Endodermal cell (in vitro differentiated cells): ENCODE measurements at regions not wholly inside any gene's neighbourhood (a gene's known extent, or its start where the extent isn't known, plus 50 kb on each side); places are given as distances from the start of the nearest gene placed in this dataset.
"Not testable (repeated sequence)": the region's sequence is repeated elsewhere in the genome, so short reads cannot be mapped to it uniquely, and the experiment has no call there.

ENCODE experiments used
- DNase-seq: peaks from one replicate; pipeline ENCODE4 v3.0.0-alpha.2; 2017
- H3K27ac ChIP-seq: 2 replicates; pipeline ENCODE4 v1.5.1; 2013; ENCODE audit warnings: mild to moderate bottlenecking, low read depth, low read length, moderate library complexity
- H3K27me3 ChIP-seq: 2 replicates; pipeline ENCODE4 v1.6.1; 2013; ENCODE audit warnings: mild to moderate bottlenecking, low read length, moderate library complexity; ENCODE audit not compliant: insufficient read depth, control insufficient read depth, poor library complexity, severe bottlenecking
- H3K36me3 ChIP-seq: 2 replicates; pipeline ENCODE4 v1.7.0; 2013; ENCODE audit warnings: mild to moderate bottlenecking, low read length, moderate library complexity; ENCODE audit not compliant: control insufficient read depth, insufficient read depth
- H3K4me1 ChIP-seq: one replicate; pipeline ENCODE4 v1.7.0; 2013; ENCODE audit warnings: low read length; ENCODE audit not compliant: control insufficient read depth, insufficient read depth
- H3K4me3 ChIP-seq: 2 replicates; pipeline ENCODE4 v1.5.1; 2013; ENCODE audit warnings: mild to moderate bottlenecking, low read length, moderate library complexity
- H3K9ac ChIP-seq: 2 replicates; pipeline ENCODE4 v1.6.1; 2013; ENCODE audit warnings: mild to moderate bottlenecking, low read length, moderate library complexity; ENCODE audit not compliant: poor library complexity, severe bottlenecking; ENCODE audit errors: extremely low read depth
- H3K9me3 ChIP-seq: 2 replicates; pipeline ENCODE4 v1.6.1; 2013; ENCODE audit warnings: mild to moderate bottlenecking, low read length, moderate library complexity; ENCODE audit not compliant: control insufficient read depth
- H3K27ac Mint-ChIP-seq: 2 replicates; pipeline ENCODE4 v1.8.0; 2020; ENCODE audit warnings: mixed read lengths
- H3K27me3 Mint-ChIP-seq: 2 replicates; pipeline ENCODE4 v1.8.0; 2021; ENCODE audit warnings: mild to moderate bottlenecking, mixed read lengths; ENCODE audit not compliant: insufficient read depth
- H3K36me3 Mint-ChIP-seq: 2 replicates; pipeline ENCODE4 v1.8.0; 2020; ENCODE audit warnings: low read depth, mixed read lengths
- H3K4me1 Mint-ChIP-seq: 2 replicates; pipeline ENCODE4 v1.8.0; 2020; ENCODE audit warnings: mixed read lengths
- H3K4me3 Mint-ChIP-seq: 2 replicates; pipeline ENCODE4 v1.8.0; 2020; ENCODE audit warnings: mild to moderate bottlenecking, moderate library complexity, mixed read lengths
- H3K9me3 Mint-ChIP-seq: 2 replicates; pipeline ENCODE4 v1.8.0; 2020; ENCODE audit warnings: mild to moderate bottlenecking, mixed read lengths
- WGBS, 2 experiments: methylation state at CpG; one replicate each; pipeline versions ENCODE4 v1.1.5 to v1.1.7; 2013; ENCODE audit warnings: missing lambda C conversion rate in 2 of 2, mixed read lengths in 1 of 2; ENCODE audit not compliant: insufficient coverage in 1 of 2, insufficient read length in 1 of 2; 5-methylcytosine and 5-hydroxymethylcytosine counted together

DNA sequence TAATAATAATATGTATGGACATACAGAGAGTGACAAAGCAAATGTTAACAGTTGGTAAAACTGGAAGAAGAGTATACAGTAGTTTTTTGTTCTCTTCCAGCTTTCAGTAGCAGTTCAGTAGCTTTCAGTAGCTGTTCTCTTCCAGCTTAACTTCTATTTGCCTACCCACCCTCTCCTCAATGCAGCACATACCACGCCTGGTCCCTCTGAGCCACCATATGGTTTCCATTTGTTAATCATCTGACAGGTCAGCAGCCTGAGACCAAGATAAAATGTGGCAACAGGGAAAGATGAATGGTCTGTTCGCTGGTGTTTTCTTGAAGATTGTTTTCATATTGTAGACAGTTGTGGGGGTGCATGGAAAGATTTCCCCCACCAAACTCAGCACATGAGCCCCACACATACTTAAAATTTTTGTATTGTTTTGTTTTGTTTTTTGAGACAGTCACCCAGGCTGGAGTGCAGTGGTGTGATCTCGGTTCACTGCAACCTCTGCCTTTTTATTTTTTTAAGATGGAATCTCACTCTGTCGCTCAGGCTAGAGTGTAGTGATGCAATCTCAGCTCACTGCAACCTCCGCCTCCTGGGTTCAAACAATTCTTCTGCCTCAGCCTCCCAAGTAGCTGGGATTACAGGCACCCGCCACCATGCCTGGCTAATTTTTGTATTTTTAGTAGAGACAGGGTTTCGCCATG, 56.8 kb downstream of the ATP6V0E2 start:
- H3K27ac ChIP-seq, DNase-seq, H3K27me3 ChIP-seq, H3K9me3 ChIP-seq, H3K9ac ChIP-seq, H3K4me3 Mint-ChIP-seq, H3K4me3 ChIP-seq, H3K27ac Mint-ChIP-seq, H3K27me3 Mint-ChIP-seq, H3K4me1 Mint-ChIP-seq, H3K9me3 Mint-ChIP-seq, H3K36me3 ChIP-seq, H3K36me3 Mint-ChIP-seq, H3K4me1 ChIP-seq: not testable (repeated sequence)
- WGBS, 2 experiments = 90 to 100% methylated on average over 1 to 2 of the region's 7 CpGs

DNA sequence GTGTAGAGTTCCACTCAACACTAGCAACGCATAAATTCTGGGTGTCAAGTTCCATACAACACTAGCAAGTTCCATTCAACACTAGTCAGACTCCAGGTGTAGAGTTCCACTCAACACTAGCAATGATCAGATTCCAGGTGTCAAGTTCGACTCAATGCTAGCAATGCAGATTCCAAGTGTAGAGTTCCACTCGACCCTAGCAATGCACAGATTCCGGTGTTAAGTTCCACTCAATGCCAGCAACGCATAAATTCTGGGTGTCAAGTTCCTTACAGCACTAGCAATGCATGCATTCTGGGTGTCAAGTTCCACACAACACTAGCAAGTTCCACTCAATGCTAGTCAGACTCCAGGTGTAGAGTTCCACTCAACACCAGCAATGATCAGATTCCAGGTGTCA, 60.0 kb downstream of the ATP6V0E2 start:
- H3K36me3 ChIP-seq, H3K4me3 ChIP-seq, H3K9me3 ChIP-seq, H3K9me3 Mint-ChIP-seq, H3K36me3 Mint-ChIP-seq, H3K9ac ChIP-seq, H3K27me3 ChIP-seq, H3K4me3 Mint-ChIP-seq, H3K27ac ChIP-seq, H3K4me1 Mint-ChIP-seq, DNase-seq, H3K27me3 Mint-ChIP-seq, H3K4me1 ChIP-seq, H3K27ac Mint-ChIP-seq: not testable (repeated sequence)
- 92 to 93% methylated on average over 4 of the region's 5 CpGs for WGBS, 2 experiments

DNA sequence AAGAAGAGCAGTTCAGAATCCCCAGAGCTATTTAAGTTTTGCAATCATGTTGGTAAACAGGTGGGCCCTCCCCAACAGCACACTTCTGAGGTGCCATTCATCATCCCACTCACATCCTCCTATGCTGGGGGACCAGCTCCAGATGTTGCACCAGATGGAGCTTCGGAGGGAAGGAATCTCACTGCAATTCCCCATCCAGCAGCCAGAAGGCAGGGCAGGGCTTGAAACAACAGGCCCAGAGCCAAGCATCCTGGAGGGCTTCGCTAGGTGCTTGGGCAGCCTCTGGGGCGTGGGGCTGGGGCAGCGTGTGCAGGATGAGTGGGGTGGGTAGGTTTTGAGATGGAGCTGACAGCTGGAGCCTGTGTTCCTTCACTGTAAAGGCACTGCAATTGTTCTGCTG, 73.6 kb downstream of the ATP6V0E2 start:
- not testable (repeated sequence) for H3K9me3 ChIP-seq, H3K36me3 ChIP-seq, H3K36me3 Mint-ChIP-seq, H3K4me3 ChIP-seq, H3K4me3 Mint-ChIP-seq, H3K27ac ChIP-seq, H3K27me3 ChIP-seq, H3K27me3 Mint-ChIP-seq, H3K9me3 Mint-ChIP-seq, DNase-seq, H3K9ac ChIP-seq, H3K4me1 ChIP-seq, H3K27ac Mint-ChIP-seq, H3K4me1 Mint-ChIP-seq
- WGBS, 2 experiments = no CpG with 5 or more reads among the region's 4 CpGs

DNA sequence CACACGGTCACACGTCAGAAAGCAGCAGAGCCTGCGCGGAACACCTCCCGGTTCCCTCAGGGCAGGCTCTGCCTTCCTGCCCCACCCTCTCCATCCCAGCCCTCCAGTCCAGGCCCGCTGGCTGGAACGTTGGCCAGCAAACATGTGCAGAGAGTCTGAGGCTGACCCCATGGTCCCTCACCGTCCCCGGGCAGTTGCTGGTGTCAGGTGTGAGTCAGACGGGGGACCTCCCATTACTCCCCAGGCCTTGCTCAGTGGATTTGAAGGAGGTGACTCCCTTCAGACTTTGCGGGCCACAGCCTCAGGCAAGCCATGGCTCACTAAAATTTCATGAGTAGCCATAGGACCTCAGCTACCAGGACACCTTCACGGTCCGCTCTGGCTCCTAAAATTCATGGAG, 74.7 kb downstream of the ATP6V0E2 start:
- H3K4me3 ChIP-seq, H3K36me3 ChIP-seq, H3K9me3 Mint-ChIP-seq, H3K9me3 ChIP-seq, H3K4me3 Mint-ChIP-seq, H3K4me1 Mint-ChIP-seq, H3K27ac ChIP-seq, DNase-seq, H3K9ac ChIP-seq, H3K4me1 ChIP-seq, H3K27ac Mint-ChIP-seq, H3K27me3 Mint-ChIP-seq, H3K36me3 Mint-ChIP-seq, H3K27me3 ChIP-seq: not testable (repeated sequence)
- WGBS, 2 experiments = 91% methylated on average over 7 of the region's 13 CpGs; no CpG with 5 or more reads in 1 of the 2 experiments

DNA sequence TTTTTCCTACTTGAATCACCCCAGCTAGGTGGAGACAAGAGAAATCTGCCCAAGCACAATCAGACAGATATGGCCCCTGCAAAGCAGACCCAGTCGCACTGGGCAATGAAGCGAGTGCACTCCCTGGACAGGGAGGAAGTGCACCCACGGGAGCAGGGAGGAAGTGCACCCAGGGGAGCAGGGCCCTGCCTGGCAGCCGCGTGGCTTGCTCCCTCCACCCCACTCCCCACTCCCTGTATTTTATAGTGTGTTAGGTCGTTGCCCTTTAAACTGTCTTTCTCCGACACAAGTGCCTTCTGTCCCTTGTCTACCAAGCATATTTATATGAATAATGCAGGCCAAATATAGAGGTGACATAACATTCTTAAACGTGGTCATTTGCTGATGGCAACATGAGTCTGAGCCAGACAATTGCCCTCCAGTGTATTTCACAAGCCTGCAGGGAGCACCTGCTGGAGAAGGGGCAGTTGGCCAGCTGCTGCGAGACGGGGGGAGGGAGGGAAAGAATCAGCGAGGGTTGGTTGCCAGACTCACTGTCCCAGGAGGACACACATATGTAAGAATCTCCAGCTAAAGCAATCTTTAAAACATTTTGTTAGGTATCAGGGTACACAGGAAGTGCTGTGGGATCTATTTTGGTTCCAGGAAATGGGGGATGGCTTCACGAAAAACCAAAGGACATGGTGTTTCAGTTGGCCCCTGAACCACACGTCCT, 76.3 kb downstream of the ATP6V0E2 start:
- not testable (repeated sequence) for H3K27me3 Mint-ChIP-seq, DNase-seq, H3K4me3 Mint-ChIP-seq, H3K4me3 ChIP-seq, H3K36me3 ChIP-seq, H3K9me3 ChIP-seq, H3K36me3 Mint-ChIP-seq, H3K9ac ChIP-seq, H3K9me3 Mint-ChIP-seq, H3K4me1 ChIP-seq, H3K4me1 Mint-ChIP-seq, H3K27ac ChIP-seq, H3K27me3 ChIP-seq, H3K27ac Mint-ChIP-seq
- WGBS, 2 experiments = 79% methylated on average over 5 of the region's 13 CpGs; no CpG with 5 or more reads in 1 of the 2 experiments

DNA sequence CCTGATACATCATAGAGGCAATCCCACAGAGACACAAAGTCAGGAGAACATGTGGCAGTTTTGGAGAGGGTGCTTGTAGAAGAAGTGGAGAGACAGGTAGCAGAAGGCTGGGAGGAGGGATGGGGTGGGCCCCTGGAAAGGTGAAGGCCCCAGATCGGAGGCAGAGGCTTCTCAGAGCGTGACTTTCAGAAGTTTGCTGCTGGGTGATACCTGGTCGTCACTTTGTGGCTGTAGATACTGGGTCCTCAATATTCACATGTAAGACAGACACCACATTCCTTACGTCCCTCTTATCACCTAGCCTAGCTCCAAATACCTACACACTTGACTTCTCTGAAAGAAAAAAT, 76.8 kb downstream of the ATP6V0E2 start:
- not testable (repeated sequence) for H3K27me3 Mint-ChIP-seq, H3K9ac ChIP-seq, H3K4me3 ChIP-seq, H3K36me3 Mint-ChIP-seq, DNase-seq, H3K27ac Mint-ChIP-seq, H3K4me1 ChIP-seq, H3K27ac ChIP-seq, H3K36me3 ChIP-seq, H3K27me3 ChIP-seq, H3K4me1 Mint-ChIP-seq, H3K9me3 ChIP-seq, H3K9me3 Mint-ChIP-seq, H3K4me3 Mint-ChIP-seq
- no CpG with 5 or more reads among the region's 4 CpGs for WGBS, 2 experiments

DNA sequence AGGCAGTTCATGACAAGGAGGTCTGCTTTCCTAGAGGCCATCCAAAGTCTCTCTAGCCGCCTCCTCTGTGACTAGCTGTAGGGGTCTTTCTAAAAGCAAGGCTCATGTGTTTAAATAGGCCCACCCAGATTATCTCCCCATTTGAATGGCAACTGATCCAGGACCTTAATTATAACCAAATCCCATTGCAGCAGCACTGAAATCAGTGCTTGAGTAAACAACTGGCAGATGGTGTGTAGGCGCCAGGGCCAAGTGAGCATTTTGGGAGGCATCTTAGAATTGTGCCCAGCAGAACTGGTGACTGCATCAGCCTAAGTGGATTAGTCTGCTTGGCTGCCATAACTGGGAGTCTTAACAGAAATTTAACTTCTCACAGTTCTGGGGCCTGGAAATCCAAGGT, 77.8 kb downstream of the ATP6V0E2 start:
- H3K4me3 ChIP-seq, H3K9ac ChIP-seq, H3K4me1 Mint-ChIP-seq, H3K9me3 ChIP-seq, H3K4me3 Mint-ChIP-seq, H3K4me1 ChIP-seq, H3K27me3 Mint-ChIP-seq, DNase-seq, H3K9me3 Mint-ChIP-seq, H3K27ac ChIP-seq, H3K36me3 Mint-ChIP-seq, H3K27me3 ChIP-seq, H3K27ac Mint-ChIP-seq, H3K36me3 ChIP-seq: not testable (repeated sequence)
- 100% methylated on average over 2 of the region's 2 CpGs; no CpG with 5 or more reads in 1 of the 2 experiments for WGBS, 2 experiments
